Liver (tissue), 8 donors: ENCODE measurements at regions not wholly inside any gene's neighbourhood (a gene's known extent, or its start where the extent isn't known, plus 50 kb on each side); places are given as distances from the start of the nearest gene placed in this dataset.

ENCODE experiments used
- DNase-seq: peaks from one replicate; pipeline ENCODE4 v3.0.0-alpha.2; 2017; ENCODE audit warnings: low spot score
- H3K27ac ChIP-seq, 2 donors: one replicate each; pipeline ENCODE4 v1.7.0; 2013; ENCODE audit warnings: inconsistent platforms in 2 of 2, low read length in 2 of 2, control low read depth in 1 of 2, low read depth in 1 of 2, mild to moderate bottlenecking in 1 of 2
- H3K27me3 ChIP-seq, 4 donors: one replicate each; pipeline versions ENCODE4 v1.6.1 to v1.7.0; 2013; ENCODE audit warnings: low read length in 3 of 4, inconsistent platforms in 1 of 4, mild to moderate bottlenecking in 1 of 4, moderate library complexity in 1 of 4; ENCODE audit not compliant: control insufficient read depth in 4 of 4, insufficient read depth in 4 of 4
- H3K36me3 ChIP-seq, 4 donors: one replicate each; pipeline versions ENCODE4 v1.6.1 to v1.7.0; 2013; ENCODE audit warnings: low read length in 3 of 4, mild to moderate bottlenecking in 3 of 4, low read depth in 1 of 4, moderate library complexity in 1 of 4; ENCODE audit not compliant: control insufficient read depth in 4 of 4, insufficient read depth in 3 of 4
- H3K4me1 ChIP-seq, 4 donors: one replicate each; pipeline versions ENCODE4 v1.6.1 to v1.7.0; 2013; ENCODE audit warnings: low read length in 3 of 4, mild to moderate bottlenecking in 3 of 4, moderate library complexity in 1 of 4; ENCODE audit not compliant: control insufficient read depth in 4 of 4, insufficient read depth in 4 of 4
- H3K4me3 ChIP-seq, 3 donors: one replicate each; pipeline versions ENCODE4 v1.6.1 to v1.7.0; 2013; ENCODE audit warnings: low read length in 3 of 3, control low read depth in 1 of 3, low read depth in 1 of 3, mild to moderate bottlenecking in 1 of 3
- H3K9ac ChIP-seq, 2 donors: one replicate each; pipeline ENCODE4 v1.7.0; 2013; ENCODE audit warnings: low read length in 2 of 2, mild to moderate bottlenecking in 2 of 2, moderate library complexity in 2 of 2, control low read depth in 1 of 2, low read depth in 1 of 2
- H3K9me3 ChIP-seq, 4 donors: one replicate each; pipeline versions ENCODE4 v1.6.1 to v1.7.0; 2013; ENCODE audit warnings: low read length in 3 of 4; ENCODE audit not compliant: control insufficient read depth in 4 of 4
- EGR1 ChIP-seq, 2 donors: IDR thresholded peaks; 2 replicates each; pipeline ENCODE4 v1.6.1; 2016 to 2018; ENCODE audit warnings: antibody characterized with exemption in 2 of 2, low read depth in 2 of 2
- FOXA1 ChIP-seq: IDR thresholded peaks from 2 replicates; pipeline ENCODE4 v1.6.1; 2016; ENCODE audit warnings: antibody characterized with exemption
- FOXA2 ChIP-seq: IDR thresholded peaks from 2 replicates; pipeline ENCODE4 v1.6.1; 2016; ENCODE audit warnings: antibody characterized with exemption
- GABPA ChIP-seq, 2 donors: IDR thresholded peaks in 1 of 2; conservative IDR thresholded peaks in 1 of 2; 2 replicates each; pipeline ENCODE4 v1.6.1; 2016; ENCODE audit warnings: antibody characterized with exemption in 2 of 2, mild to moderate bottlenecking in 1 of 2, moderate library complexity in 1 of 2
- HNF4A ChIP-seq, 2 donors: conservative IDR thresholded peaks; 2 replicates each; pipeline ENCODE4 v1.6.1; 2016; ENCODE audit warnings: antibody characterized with exemption in 2 of 2, mild to moderate bottlenecking in 2 of 2
- HNF4G ChIP-seq: IDR thresholded peaks from 2 replicates; pipeline ENCODE4 v1.6.1; 2016; ENCODE audit warnings: antibody characterized with exemption
- JUND ChIP-seq, 2 donors: IDR thresholded peaks; 2 replicates each; pipeline ENCODE4 v1.6.1; 2016; ENCODE audit warnings: antibody characterized with exemption in 2 of 2
- NR2F2 ChIP-seq: IDR thresholded peaks from 2 replicates; pipeline ENCODE4 v1.6.1; 2016; ENCODE audit warnings: antibody characterized with exemption
- RAD21 ChIP-seq, 2 donors: IDR thresholded peaks; 2 replicates each; pipeline ENCODE4 v1.6.1; 2016; ENCODE audit warnings: antibody characterized with exemption in 2 of 2, mild to moderate bottlenecking in 2 of 2
- RXRA ChIP-seq, 2 donors: IDR thresholded peaks; 2 replicates each; pipeline ENCODE4 v1.6.1; 2017 to 2018; ENCODE audit warnings: antibody characterized with exemption in 2 of 2, mild to moderate bottlenecking in 1 of 2
- SP1 ChIP-seq: IDR thresholded peaks from 2 replicates; pipeline ENCODE4 v1.6.1; 2018; ENCODE audit warnings: antibody characterized with exemption, mild to moderate bottlenecking
- TAF1 ChIP-seq: conservative IDR thresholded peaks from 2 replicates; pipeline ENCODE4 v1.6.1; 2016; ENCODE audit warnings: antibody characterized with exemption, mild to moderate bottlenecking
- YY1 ChIP-seq: IDR thresholded peaks from 2 replicates; pipeline ENCODE4 v1.6.1; 2016; ENCODE audit warnings: antibody characterized with exemption, mild to moderate bottlenecking
- WGBS: extraction: QIAGEN DNeasy Blood & Tissue Kit; methylation state at CpG from one replicate; pipeline ENCODE4 v1.1.7; 2013; 5-methylcytosine and 5-hydroxymethylcytosine counted together
- TF ChIP-seq, protein P1 (sequence below): IDR thresholded peaks from 2 replicates; pipeline ENCODE4 v1.6.1; 2016; ENCODE audit warnings: antibody characterized with exemption, mild to moderate bottlenecking
- TF ChIP-seq, protein P2 (sequence below): IDR thresholded peaks from 2 replicates; pipeline ENCODE4 v1.6.1; 2016; ENCODE audit warnings: antibody characterized with exemption
- TF ChIP-seq, protein P3 (sequence below): fragments of 150-350 bp; IDR thresholded peaks from 2 replicates; pipeline ENCODE4 v1.5.1; 2017; ENCODE audit warnings: improper control_type of control experiment, low read depth, low read length; ENCODE audit not compliant: missing input control
- TF ChIP-seq, protein P4 (sequence below): IDR thresholded peaks from 2 replicates; pipeline ENCODE4 v1.6.1; 2016; ENCODE audit warnings: antibody characterized with exemption
- TF ChIP-seq, protein P5 (sequence below): IDR thresholded peaks from 2 replicates; pipeline ENCODE4 v1.6.1; 2016; ENCODE audit warnings: antibody characterized with exemption
- donor health status: healthy.
- donor health status: healthy.
- donor health status: healthy.
- donor health status: healthy.
- donor health status: healthy.

DNA sequence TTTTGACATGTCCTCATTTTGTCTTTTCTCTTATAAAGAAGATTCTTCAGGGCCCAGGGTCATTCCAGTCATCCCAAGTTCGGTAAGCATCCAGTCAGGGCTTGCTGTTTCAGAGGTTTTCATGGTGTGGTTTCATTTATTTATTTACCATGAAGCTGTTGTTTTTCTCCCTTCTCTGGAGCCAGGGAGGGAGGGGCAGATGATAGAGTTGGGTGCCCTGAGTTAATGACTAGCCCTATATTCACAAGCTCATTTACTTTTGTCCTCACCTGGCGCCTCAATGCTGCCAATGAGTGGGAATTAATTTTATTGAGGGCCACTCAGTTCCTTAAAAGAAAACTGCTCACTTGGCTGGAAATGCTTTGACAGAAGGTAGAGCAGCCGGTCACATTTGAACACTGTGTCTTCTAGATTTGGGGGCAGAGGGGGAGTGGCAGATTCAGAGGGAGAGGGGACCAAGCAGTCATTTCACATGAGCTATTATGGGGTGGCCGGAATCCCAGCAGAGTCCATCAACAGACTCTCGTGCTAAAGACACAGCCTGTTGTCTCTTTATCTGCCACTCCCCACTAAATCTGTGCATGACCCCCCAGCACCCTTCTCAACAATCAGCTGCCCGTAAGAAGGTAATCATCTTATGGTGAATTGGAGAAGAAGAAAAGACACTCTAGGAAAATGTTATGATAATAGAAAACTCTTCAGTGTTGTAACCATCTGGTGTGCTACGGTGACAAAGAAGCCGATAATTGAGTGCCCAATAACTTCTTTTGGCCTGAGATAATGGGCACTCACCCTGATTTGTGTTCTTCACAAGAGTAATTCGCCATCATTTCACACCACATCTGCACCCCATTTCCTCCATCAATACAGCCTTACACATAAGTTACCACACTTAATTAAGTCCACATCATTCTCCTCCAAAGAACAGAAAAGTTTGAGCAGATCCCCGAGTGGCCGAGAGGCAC lies 573.5 kb upstream of the JAG1 start:
- 63% methylated on average over 11 of the region's 11 CpGs for WGBS
- no peaks in the 10 kb centered on the region for H3K36me3 ChIP-seq
- peaks cover 0 to 5% (median 0%) of the 10 kb centered on the region in 4 donors for H3K27me3 ChIP-seq
- H3K4me3 ChIP-seq, result no peak overlapping the region
- no peaks in the 10 kb centered on the region for H3K4me1 ChIP-seq
- no peaks in the 10 kb centered on the region for H3K9me3 ChIP-seq
- no peak for DNase-seq
- no peak overlapping the region for H3K27ac ChIP-seq
- H3K9ac ChIP-seq, result no peak overlapping the region
- TF ChIP-seq RAD21 (IDR thresholded peaks at IDR 0.05) (no peak), FOXA2 (no peak), FOXA1 (no peak), NR2F2 (no peak), SP1 (no peak), HNF4A (conservative IDR thresholded peaks at IDR 0.05) (no peak), TAF1 (no peak), HNF4G (no peak), JUND (IDR thresholded peaks at IDR 0.05) (no peak), EGR1 (IDR thresholded peaks at IDR 0.05; ENCODE audit: low read depth in 2 of 2) (no peak), RXRA (IDR thresholded peaks at IDR 0.05) (no peak), YY1 (no peak), GABPA (IDR thresholded peaks at IDR 0.05 in 1 of 2, conservative IDR thresholded peaks at IDR 0.05 in 1 of 2) (no peak)
- TF ChIP-seq, protein P1, sequence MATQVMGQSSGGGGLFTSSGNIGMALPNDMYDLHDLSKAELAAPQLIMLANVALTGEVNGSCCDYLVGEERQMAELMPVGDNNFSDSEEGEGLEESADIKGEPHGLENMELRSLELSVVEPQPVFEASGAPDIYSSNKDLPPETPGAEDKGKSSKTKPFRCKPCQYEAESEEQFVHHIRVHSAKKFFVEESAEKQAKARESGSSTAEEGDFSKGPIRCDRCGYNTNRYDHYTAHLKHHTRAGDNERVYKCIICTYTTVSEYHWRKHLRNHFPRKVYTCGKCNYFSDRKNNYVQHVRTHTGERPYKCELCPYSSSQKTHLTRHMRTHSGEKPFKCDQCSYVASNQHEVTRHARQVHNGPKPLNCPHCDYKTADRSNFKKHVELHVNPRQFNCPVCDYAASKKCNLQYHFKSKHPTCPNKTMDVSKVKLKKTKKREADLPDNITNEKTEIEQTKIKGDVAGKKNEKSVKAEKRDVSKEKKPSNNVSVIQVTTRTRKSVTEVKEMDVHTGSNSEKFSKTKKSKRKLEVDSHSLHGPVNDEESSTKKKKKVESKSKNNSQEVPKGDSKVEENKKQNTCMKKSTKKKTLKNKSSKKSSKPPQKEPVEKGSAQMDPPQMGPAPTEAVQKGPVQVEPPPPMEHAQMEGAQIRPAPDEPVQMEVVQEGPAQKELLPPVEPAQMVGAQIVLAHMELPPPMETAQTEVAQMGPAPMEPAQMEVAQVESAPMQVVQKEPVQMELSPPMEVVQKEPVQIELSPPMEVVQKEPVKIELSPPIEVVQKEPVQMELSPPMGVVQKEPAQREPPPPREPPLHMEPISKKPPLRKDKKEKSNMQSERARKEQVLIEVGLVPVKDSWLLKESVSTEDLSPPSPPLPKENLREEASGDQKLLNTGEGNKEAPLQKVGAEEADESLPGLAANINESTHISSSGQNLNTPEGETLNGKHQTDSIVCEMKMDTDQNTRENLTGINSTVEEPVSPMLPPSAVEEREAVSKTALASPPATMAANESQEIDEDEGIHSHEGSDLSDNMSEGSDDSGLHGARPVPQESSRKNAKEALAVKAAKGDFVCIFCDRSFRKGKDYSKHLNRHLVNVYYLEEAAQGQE, result no peak
- TF ChIP-seq, protein P2, sequence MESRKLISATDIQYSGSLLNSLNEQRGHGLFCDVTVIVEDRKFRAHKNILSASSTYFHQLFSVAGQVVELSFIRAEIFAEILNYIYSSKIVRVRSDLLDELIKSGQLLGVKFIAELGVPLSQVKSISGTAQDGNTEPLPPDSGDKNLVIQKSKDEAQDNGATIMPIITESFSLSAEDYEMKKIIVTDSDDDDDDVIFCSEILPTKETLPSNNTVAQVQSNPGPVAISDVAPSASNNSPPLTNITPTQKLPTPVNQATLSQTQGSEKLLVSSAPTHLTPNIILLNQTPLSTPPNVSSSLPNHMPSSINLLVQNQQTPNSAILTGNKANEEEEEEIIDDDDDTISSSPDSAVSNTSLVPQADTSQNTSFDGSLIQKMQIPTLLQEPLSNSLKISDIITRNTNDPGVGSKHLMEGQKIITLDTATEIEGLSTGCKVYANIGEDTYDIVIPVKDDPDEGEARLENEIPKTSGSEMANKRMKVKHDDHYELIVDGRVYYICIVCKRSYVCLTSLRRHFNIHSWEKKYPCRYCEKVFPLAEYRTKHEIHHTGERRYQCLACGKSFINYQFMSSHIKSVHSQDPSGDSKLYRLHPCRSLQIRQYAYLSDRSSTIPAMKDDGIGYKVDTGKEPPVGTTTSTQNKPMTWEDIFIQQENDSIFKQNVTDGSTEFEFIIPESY, result no peak
- TF ChIP-seq, protein P3, sequence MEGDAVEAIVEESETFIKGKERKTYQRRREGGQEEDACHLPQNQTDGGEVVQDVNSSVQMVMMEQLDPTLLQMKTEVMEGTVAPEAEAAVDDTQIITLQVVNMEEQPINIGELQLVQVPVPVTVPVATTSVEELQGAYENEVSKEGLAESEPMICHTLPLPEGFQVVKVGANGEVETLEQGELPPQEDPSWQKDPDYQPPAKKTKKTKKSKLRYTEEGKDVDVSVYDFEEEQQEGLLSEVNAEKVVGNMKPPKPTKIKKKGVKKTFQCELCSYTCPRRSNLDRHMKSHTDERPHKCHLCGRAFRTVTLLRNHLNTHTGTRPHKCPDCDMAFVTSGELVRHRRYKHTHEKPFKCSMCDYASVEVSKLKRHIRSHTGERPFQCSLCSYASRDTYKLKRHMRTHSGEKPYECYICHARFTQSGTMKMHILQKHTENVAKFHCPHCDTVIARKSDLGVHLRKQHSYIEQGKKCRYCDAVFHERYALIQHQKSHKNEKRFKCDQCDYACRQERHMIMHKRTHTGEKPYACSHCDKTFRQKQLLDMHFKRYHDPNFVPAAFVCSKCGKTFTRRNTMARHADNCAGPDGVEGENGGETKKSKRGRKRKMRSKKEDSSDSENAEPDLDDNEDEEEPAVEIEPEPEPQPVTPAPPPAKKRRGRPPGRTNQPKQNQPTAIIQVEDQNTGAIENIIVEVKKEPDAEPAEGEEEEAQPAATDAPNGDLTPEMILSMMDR, result no peak
- TF ChIP-seq, protein P4, sequence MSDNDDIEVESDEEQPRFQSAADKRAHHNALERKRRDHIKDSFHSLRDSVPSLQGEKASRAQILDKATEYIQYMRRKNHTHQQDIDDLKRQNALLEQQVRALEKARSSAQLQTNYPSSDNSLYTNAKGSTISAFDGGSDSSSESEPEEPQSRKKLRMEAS, result no peak
- TF ChIP-seq, protein P5, sequence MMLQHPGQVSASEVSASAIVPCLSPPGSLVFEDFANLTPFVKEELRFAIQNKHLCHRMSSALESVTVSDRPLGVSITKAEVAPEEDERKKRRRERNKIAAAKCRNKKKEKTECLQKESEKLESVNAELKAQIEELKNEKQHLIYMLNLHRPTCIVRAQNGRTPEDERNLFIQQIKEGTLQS, result no peak
